Neural cell (in vitro differentiated cells): ENCODE measurements at regions not wholly inside any gene's neighbourhood (a gene's known extent, or its start where the extent isn't known, plus 50 kb on each side); places are given as distances from the start of the nearest gene placed in this dataset.

Source experiments
- EP300 ChIP-seq: fragments of 450-650 bp; conservative IDR thresholded peaks from 2 replicates; pipeline ENCODE4 v1.6.1; 2014; ENCODE audit warnings: antibody characterized with exemption, mild to moderate bottlenecking, moderate library complexity; ENCODE audit not compliant: poor library complexity, severe bottlenecking
- EZH2 ChIP-seq: fragments of 200-600, 300-800 bp; shearing (Covaris generic), sonication (generic); IDR thresholded peaks from 2 replicates; pipeline ENCODE4 v1.6.1; 2014; ENCODE audit warnings: antibody characterized with exemption, low read length, borderline replicate concordance, mild to moderate bottlenecking; ENCODE audit not compliant: insufficient read depth, poor library complexity, severe bottlenecking
- POLR2AphosphoS5 ChIP-seq: IDR thresholded peaks from 2 replicates; pipeline ENCODE4 v1.6.1; 2012
- RAD21 ChIP-seq: fragments of 450-650 bp; conservative IDR thresholded peaks from 2 replicates; pipeline ENCODE4 v1.6.1; 2014; ENCODE audit warnings: antibody characterized with exemption, mild to moderate bottlenecking, moderate library complexity
- REST ChIP-seq: IDR thresholded peaks from 2 replicates; pipeline ENCODE4 v1.6.1; 2012; ENCODE audit warnings: borderline replicate concordance
- SMC3 ChIP-seq: fragments of 450-650 bp; conservative IDR thresholded peaks from 2 replicates; pipeline ENCODE4 v1.6.1; 2014; ENCODE audit warnings: antibody characterized with exemption, mild to moderate bottlenecking, moderate library complexity; ENCODE audit not compliant: poor library complexity
- TAF1 ChIP-seq: IDR thresholded peaks from 2 replicates; pipeline ENCODE4 v1.6.1; 2012; ENCODE audit warnings: low read depth
- TF ChIP-seq, protein P1 (sequence below): fragments of 450-650 bp; IDR thresholded peaks from 2 replicates; pipeline ENCODE4 v1.5.1; 2014; ENCODE audit warnings: antibody characterized with exemption, mild to moderate bottlenecking, moderate library complexity; ENCODE audit not compliant: poor library complexity, severe bottlenecking

- TF ChIP-seq, protein P1, sequence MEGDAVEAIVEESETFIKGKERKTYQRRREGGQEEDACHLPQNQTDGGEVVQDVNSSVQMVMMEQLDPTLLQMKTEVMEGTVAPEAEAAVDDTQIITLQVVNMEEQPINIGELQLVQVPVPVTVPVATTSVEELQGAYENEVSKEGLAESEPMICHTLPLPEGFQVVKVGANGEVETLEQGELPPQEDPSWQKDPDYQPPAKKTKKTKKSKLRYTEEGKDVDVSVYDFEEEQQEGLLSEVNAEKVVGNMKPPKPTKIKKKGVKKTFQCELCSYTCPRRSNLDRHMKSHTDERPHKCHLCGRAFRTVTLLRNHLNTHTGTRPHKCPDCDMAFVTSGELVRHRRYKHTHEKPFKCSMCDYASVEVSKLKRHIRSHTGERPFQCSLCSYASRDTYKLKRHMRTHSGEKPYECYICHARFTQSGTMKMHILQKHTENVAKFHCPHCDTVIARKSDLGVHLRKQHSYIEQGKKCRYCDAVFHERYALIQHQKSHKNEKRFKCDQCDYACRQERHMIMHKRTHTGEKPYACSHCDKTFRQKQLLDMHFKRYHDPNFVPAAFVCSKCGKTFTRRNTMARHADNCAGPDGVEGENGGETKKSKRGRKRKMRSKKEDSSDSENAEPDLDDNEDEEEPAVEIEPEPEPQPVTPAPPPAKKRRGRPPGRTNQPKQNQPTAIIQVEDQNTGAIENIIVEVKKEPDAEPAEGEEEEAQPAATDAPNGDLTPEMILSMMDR, result no peak
- TF ChIP-seq EP300 (no peak), POLR2AphosphoS5 (peak; percentile 45), EZH2 (no peak), SMC3 (no peak), TAF1 (no peak), REST (no peak), RAD21 (no peak)
Observed at GRCh38 chr6:85077098-85077497, 312.7 kb upstream of the TBX18 start.
